ENCODE measurements at regions not wholly inside any gene's neighbourhood (a gene's known extent, or its start where the extent isn't known, plus 50 kb on each side); places are given as distances from the start of the nearest gene placed in this dataset.
"Not testable (repeated sequence)": the region's sequence is repeated elsewhere in the genome, so short reads cannot be mapped to it uniquely, and the experiment has no call there.

- H3K36me3 ChIP-seq (ENCODE audit: control insufficient read depth, insufficient read depth, low read length) = no peaks in the 10 kb centered on the region
- no peak overlapping the region for H3K4me3 ChIP-seq (replicated peaks in 1 of 4; ENCODE audit: control extremely low read depth in 1 of 4, insufficient read depth in 1 of 4, low read depth in 3 of 4, low read length in 4 of 4)
- H3K9ac ChIP-seq (ENCODE audit: insufficient read depth, low read length) = no peak overlapping the region
- no peak overlapping the region for H3K4me2 ChIP-seq (ENCODE audit: extremely low read depth, insufficient read depth, low read length)
- H3K4me1 ChIP-seq (ENCODE audit: control insufficient read depth, extremely low read depth, insufficient read depth, low read length) = no peaks in the 10 kb centered on the region
- peaks cover 2% of the 10 kb centered on the region for H3K27me3 ChIP-seq (ENCODE audit: control insufficient read depth, insufficient read depth, low read length)
- no peaks in the 10 kb centered on the region for H3K79me2 ChIP-seq (ENCODE audit: control insufficient read depth, insufficient read depth, low read length)
- no peak overlapping the region for H2AFZ ChIP-seq (ENCODE audit: low read length)
- H4K20me1 ChIP-seq (ENCODE audit: control insufficient read depth, extremely low read depth, insufficient read depth, low read length) = no peaks in the 10 kb centered on the region
- TF ChIP-seq EZH2 (IDR thresholded peaks at IDR 0.05; ENCODE audit: low read length, missing control alignments) (no peak), CTCF (conservative IDR thresholded peaks at IDR 0.05 in 1 of 2, IDR thresholded peaks at IDR 0.05 in 1 of 2; ENCODE audit: low read depth in 1 of 2, low read length in 2 of 2) (no peak)
- H3K9me3 ChIP-seq (ENCODE audit: control insufficient read depth, insufficient read depth, low read depth, low read length) = no peaks in the 10 kb centered on the region
- no peak overlapping the region for H3K27ac ChIP-seq (ENCODE audit: insufficient read depth, low read length)
- no peak for DNase-seq (ENCODE audit: low read depth in 2 of 2)
These were observed 91.0 kb upstream of the PRR23C start for GRCh38 chr3:139135657-139136056.

DNA sequence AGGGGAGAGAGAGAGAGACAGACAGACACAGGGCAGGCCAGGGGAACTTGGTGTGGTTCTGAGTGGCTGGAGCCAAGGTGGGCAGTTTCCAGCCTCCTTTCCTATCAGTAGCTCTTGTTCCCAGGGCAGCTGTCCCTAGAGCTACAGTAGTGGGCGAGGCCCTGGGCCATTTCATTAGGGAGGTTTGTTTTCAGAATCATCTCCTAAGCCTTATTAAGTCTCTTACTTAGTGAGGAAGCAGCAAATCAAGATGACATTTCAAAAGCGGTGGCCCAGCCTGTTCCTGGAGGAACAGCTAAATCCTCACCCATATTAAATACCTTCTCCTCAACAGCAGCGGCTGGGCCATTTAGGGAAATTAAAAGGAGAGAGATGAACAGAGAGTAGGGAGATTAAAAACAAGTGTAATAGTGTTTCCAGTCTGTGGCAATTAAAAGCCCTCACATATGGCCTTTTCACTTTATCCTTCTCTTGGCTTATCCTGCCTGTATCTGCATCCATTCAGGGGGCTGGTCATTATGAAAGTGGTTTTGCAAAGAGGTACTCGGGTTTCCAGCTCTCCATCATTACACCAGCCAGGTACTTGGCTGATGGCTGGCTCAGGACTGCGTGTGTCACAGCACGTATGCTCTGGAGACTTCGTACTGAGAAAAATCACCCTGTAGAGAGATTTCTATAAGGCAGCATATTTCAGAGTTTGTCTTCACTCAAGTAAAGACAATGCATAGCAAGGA, 91.9 kb upstream of the PRR23C start:
- no peak for DNase-seq (ENCODE audit: low read depth in 2 of 2)
- Histone ChIP-seq H3K27me3 (ENCODE audit: control insufficient read depth, insufficient read depth, low read length) (peaks cover 2% of the 10 kb centered on the region), H3K9ac (ENCODE audit: insufficient read depth, low read length) (no peak overlapping the region), H3K36me3 (ENCODE audit: control insufficient read depth, insufficient read depth, low read length) (no peaks in the 10 kb centered on the region), H3K4me1 (ENCODE audit: control insufficient read depth, extremely low read depth, insufficient read depth, low read length) (no peaks in the 10 kb centered on the region), H2AFZ (ENCODE audit: low read length) (no peak overlapping the region), H3K9me3 (ENCODE audit: control insufficient read depth, insufficient read depth, low read depth, low read length) (no peaks in the 10 kb centered on the region), H3K4me2 (ENCODE audit: extremely low read depth, insufficient read depth, low read length) (no peak overlapping the region), H3K27ac (ENCODE audit: insufficient read depth, low read length) (no peak overlapping the region), H3K79me2 (ENCODE audit: control insufficient read depth, insufficient read depth, low read length) (no peaks in the 10 kb centered on the region), H4K20me1 (ENCODE audit: control insufficient read depth, extremely low read depth, insufficient read depth, low read length) (no peaks in the 10 kb centered on the region), H3K4me3 (replicated peaks in 1 of 4; ENCODE audit: control extremely low read depth in 1 of 4, insufficient read depth in 1 of 4, low read depth in 3 of 4, low read length in 4 of 4) (no peak overlapping the region)
- TF ChIP-seq EZH2 (IDR thresholded peaks at IDR 0.05; ENCODE audit: low read length, missing control alignments) (no peak), CTCF (conservative IDR thresholded peaks at IDR 0.05 in 1 of 2, IDR thresholded peaks at IDR 0.05 in 1 of 2; ENCODE audit: low read depth in 1 of 2, low read length in 2 of 2) (no peak)

DNA sequence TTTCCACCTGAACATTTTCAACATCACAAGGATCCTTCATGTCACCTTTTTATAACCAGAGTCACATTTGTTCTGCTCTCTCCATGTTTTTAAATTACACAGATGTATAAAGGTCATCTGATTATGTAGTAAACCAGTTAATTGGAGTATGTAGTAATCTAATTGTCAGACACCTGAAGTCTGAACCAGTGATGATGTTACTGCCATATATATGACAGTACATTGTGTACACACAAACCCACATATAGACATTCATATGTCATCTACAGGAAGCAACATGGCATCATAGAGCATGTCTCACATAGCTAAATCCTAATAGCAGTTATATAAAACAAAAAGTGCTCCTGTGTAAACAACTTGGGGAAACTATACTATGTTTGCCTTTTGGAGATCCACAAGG, 95.9 kb upstream of the PRR23C start:
- no peak for DNase-seq (ENCODE audit: low read depth in 2 of 2)
- Histone ChIP-seq H3K4me2 (ENCODE audit: extremely low read depth, insufficient read depth, low read length) (no peak overlapping the region), H3K9ac (ENCODE audit: insufficient read depth, low read length) (no peak overlapping the region), H3K27ac (ENCODE audit: insufficient read depth, low read length) (no peak overlapping the region), H4K20me1 (ENCODE audit: control insufficient read depth, extremely low read depth, insufficient read depth, low read length) (no peaks in the 10 kb centered on the region), H3K4me3 (replicated peaks in 1 of 4; ENCODE audit: control extremely low read depth in 1 of 4, insufficient read depth in 1 of 4, low read depth in 3 of 4, low read length in 4 of 4) (no peak overlapping the region), H3K4me1 (ENCODE audit: control insufficient read depth, extremely low read depth, insufficient read depth, low read length) (no peaks in the 10 kb centered on the region), H3K36me3 (ENCODE audit: control insufficient read depth, insufficient read depth, low read length) (no peaks in the 10 kb centered on the region), H2AFZ (ENCODE audit: low read length) (no peak overlapping the region), H3K79me2 (ENCODE audit: control insufficient read depth, insufficient read depth, low read length) (no peaks in the 10 kb centered on the region), H3K9me3 (ENCODE audit: control insufficient read depth, insufficient read depth, low read depth, low read length) (no peaks in the 10 kb centered on the region), H3K27me3 (ENCODE audit: control insufficient read depth, insufficient read depth, low read length) (no peaks in the 10 kb centered on the region)
- TF ChIP-seq EZH2 (IDR thresholded peaks at IDR 0.05; ENCODE audit: low read length, missing control alignments) (no peak), CTCF (conservative IDR thresholded peaks at IDR 0.05 in 1 of 2, IDR thresholded peaks at IDR 0.05 in 1 of 2; ENCODE audit: low read depth in 1 of 2, low read length in 2 of 2) (no peak)

DNA sequence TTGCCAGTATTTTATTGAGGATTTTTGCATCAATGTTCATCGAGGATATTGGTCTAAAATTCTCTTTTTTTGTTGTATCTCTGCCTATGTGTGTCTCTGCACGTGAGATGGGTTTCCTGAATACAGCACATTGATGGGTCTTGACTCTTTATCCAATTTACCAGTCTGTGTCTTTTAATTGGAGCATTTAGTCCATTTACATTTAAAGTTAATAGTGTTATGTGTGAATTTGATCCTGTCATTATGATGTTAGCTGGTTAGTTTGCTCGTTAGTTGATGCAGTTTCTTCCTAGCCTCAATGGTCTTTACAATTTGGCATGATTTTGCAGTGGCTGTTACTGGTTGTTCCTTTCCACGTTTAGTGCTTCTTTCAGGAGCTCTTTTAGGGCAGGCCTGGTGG, 101.3 kb upstream of the PRR23C start:
- not testable (repeated sequence) for H3K9me3 ChIP-seq (ENCODE audit: control insufficient read depth, insufficient read depth, low read depth, low read length); H3K27me3 ChIP-seq (ENCODE audit: control insufficient read depth, insufficient read depth, low read length); H3K9ac ChIP-seq (ENCODE audit: insufficient read depth, low read length); H3K4me3 ChIP-seq (replicated peaks in 1 of 4; ENCODE audit: control extremely low read depth in 1 of 4, insufficient read depth in 1 of 4, low read depth in 3 of 4, low read length in 4 of 4); DNase-seq (ENCODE audit: low read depth in 2 of 2); H3K36me3 ChIP-seq (ENCODE audit: control insufficient read depth, insufficient read depth, low read length); H2AFZ ChIP-seq (ENCODE audit: low read length); H3K27ac ChIP-seq (ENCODE audit: insufficient read depth, low read length); H3K79me2 ChIP-seq (ENCODE audit: control insufficient read depth, insufficient read depth, low read length); H3K4me1 ChIP-seq (ENCODE audit: control insufficient read depth, extremely low read depth, insufficient read depth, low read length); H4K20me1 ChIP-seq (ENCODE audit: control insufficient read depth, extremely low read depth, insufficient read depth, low read length); H3K4me2 ChIP-seq (ENCODE audit: extremely low read depth, insufficient read depth, low read length)

Measured in fibroblast of lung (primary cell).